Sciatic nerve (tissue), 2 donors: ENCODE measurements at regions not wholly inside any gene's neighbourhood (a gene's known extent, or its start where the extent isn't known, plus 50 kb on each side); places are given as distances from the start of the nearest gene placed in this dataset.

Source experiments
- ATAC-seq: fragments of 200-7000 bp; cut with Tn5 transposase; one replicate; pipeline ENCODE4 v1.9.1; 2020; ENCODE audit warnings: mild to moderate bottlenecking, moderate library complexity
- DNase-seq: peaks from one replicate; pipeline ENCODE4 v3.0.0-alpha.2; 2020; ENCODE audit warnings: low spot score
- intact Hi-C: fragments of 100-400 bp; cut with DNase I; formaldehyde crosslinking; loops from one replicate; pipeline ENCODE4 v1.14.2; 2022
- donor health status: DM: no; HTN: no; CAD: no.
- donor health status: DM: no; HTN: no; CAD: no.

GRCh38 chr3:162136136-162136535, 639.5 kb downstream of the OTOL1 start:
- no peak for DNase-seq
- no peak for ATAC-seq
- intact Hi-C loops, result no loop called here

- no peak for DNase-seq
- intact Hi-C loops, result no loop called here
- no peak for ATAC-seq
Measured at GRCh38 chr3:162138509-162138908, 641.9 kb downstream of the OTOL1 start.

GRCh38 chr3:162139841-162140240, 643.2 kb downstream of the OTOL1 start:
- DNase-seq (no peak), ATAC-seq (no peak)
- intact Hi-C loops, result no loop called here

- intact Hi-C loops, result no loop called here
- no peak for ATAC-seq
Measured at GRCh38 chr3:162141272-162141791, 644.7 kb downstream of the OTOL1 start.

GRCh38 chr3:162142511-162142910, 645.9 kb downstream of the OTOL1 start:
- intact Hi-C loops, result no loop called here
- no peak for DNase-seq
- no peak for ATAC-seq

More at GRCh38 chr3:162141272-162141791, 644.7 kb downstream of the OTOL1 start:
- no peak for DNase-seq

GRCh38 chr3:162143180-162143579, 646.6 kb downstream of the OTOL1 start:
- intact Hi-C loops, result no loop called here
- DNase-seq (no peak), ATAC-seq (no peak)

- DNase-seq (no peak), ATAC-seq (no peak)
- intact Hi-C loops, result no loop called here
Measured at GRCh38 chr3:162147996-162148395, 651.4 kb downstream of the OTOL1 start.

- DNase-seq (no peak), ATAC-seq (no peak)
- intact Hi-C loops, result no loop called here
Measured at GRCh38 chr3:162150790-162151189, 654.2 kb downstream of the OTOL1 start.

- no peak for ATAC-seq
- no peak for DNase-seq
- intact Hi-C loops, result no loop called here
Measured at GRCh38 chr3:162152636-162153035, 656.0 kb downstream of the OTOL1 start.

GRCh38 chr3:162161595-162161994, 665.0 kb downstream of the OTOL1 start:
- ATAC-seq (no peak), DNase-seq (no peak)
- intact Hi-C loops, result no loop called here

GRCh38 chr3:162165346-162165745, 668.7 kb downstream of the OTOL1 start:
- no peak for ATAC-seq
- intact Hi-C loops, result no loop called here
- DNase-seq, result no peak

GRCh38 chr3:162166543-162166942, 669.9 kb downstream of the OTOL1 start:
- intact Hi-C loops, result no loop called here
- no peak for DNase-seq
- no peak for ATAC-seq

GRCh38 chr3:162168715-162169114, 672.1 kb downstream of the OTOL1 start:
- ATAC-seq, result peak; percentile 60

GRCh38 chr3:162170581-162170980, 674.0 kb downstream of the OTOL1 start:
- DNase-seq, result no peak
- ATAC-seq, result no peak
- intact Hi-C loops, result no loop called here

More at GRCh38 chr3:162168715-162169114, 672.1 kb downstream of the OTOL1 start:
- DNase-seq, result no peak
- intact Hi-C loops, result no loop called here

- DNase-seq (no peak), ATAC-seq (no peak)
- intact Hi-C loops, result no loop called here
Measured at GRCh38 chr3:162171970-162172369, 675.4 kb downstream of the OTOL1 start.

- DNase-seq (no peak), ATAC-seq (no peak)
- intact Hi-C loops, result no loop called here
Measured at GRCh38 chr3:162175145-162175544, 678.5 kb downstream of the OTOL1 start.

GRCh38 chr3:162175878-162176277, 679.3 kb downstream of the OTOL1 start:
- DNase-seq (no peak), ATAC-seq (no peak)
- intact Hi-C loops, result no loop called here

- ATAC-seq, result no peak
- intact Hi-C loops, result no loop called here
- DNase-seq, result no peak
Measured at GRCh38 chr3:162183440-162183839, 686.8 kb downstream of the OTOL1 start.

- intact Hi-C loops, result no loop called here
- DNase-seq, result no peak
- ATAC-seq, result no peak
Measured at GRCh38 chr3:162192340-162193029, 695.9 kb downstream of the OTOL1 start.

GRCh38 chr3:162193148-162194095, 696.8 kb downstream of the OTOL1 start:
- DNase-seq (no peak), ATAC-seq (no peak)
- intact Hi-C loops, result no loop called here
